Panc1 (cell line): ENCODE measurements at regions not wholly inside any gene's neighbourhood (a gene's known extent, or its start where the extent isn't known, plus 50 kb on each side); places are given as distances from the start of the nearest gene placed in this dataset.

Experiments used
- ATAC-seq: fragments of 200-7000 bp; cut with Tn5 transposase; 2 replicates; pipeline ENCODE4 v1.9.1; 2020; ENCODE audit warnings: mild to moderate bottlenecking, moderate library complexity
- BruUV-seq: library from RNA; stranded (reverse); fragments of 400-500 nt; replicated peaks from 2 replicates; lab custom pipeline; 2021; lab: Mats Ljungman, UMichigan
- CTCF ChIA-PET: fragments of 300-600 bp; sonication (Branson Sonifier 250); formaldehyde crosslinking; loops from one replicate; lab custom pipeline; 2022; ENCODE audit warnings: antibody characterized with exemption; lab: Charles Lee
- POLR2A ChIA-PET: fragments of 300-600 bp; sonication (Branson Sonifier 250); formaldehyde crosslinking; loops from one replicate; lab custom pipeline; 2022; ENCODE audit warnings: antibody characterized with exemption; lab: Charles Lee
- DNase-seq: peaks from one replicate; pipeline ENCODE4 v3.0.0-alpha.2; 2010; ENCODE audit warnings: low read depth, low spot score
- H3K27ac ChIP-seq: 2 replicates; pipeline ENCODE4 v1.5.1; 2011; ENCODE audit warnings: mild to moderate bottlenecking, low read length, inconsistent platforms
- H3K27me3 ChIP-seq: fragments of 200-500 bp; sonication (Bioruptor generic); 2 replicates; pipeline ENCODE4 v1.6.0; 2014; ENCODE audit warnings: low read length, inconsistent platforms; ENCODE audit not compliant: control insufficient read depth, insufficient read depth
- H3K36me3 ChIP-seq: fragments of 200-500 bp; sonication (Bioruptor generic); 2 replicates; pipeline ENCODE4 v1.5.1; 2014; ENCODE audit warnings: inconsistent platforms, mild to moderate bottlenecking, low read length, moderate library complexity; ENCODE audit not compliant: control insufficient read depth, insufficient read depth
- H3K4me1 ChIP-seq: 2 replicates; pipeline ENCODE4 v1.5.1; 2011; ENCODE audit warnings: inconsistent platforms, mild to moderate bottlenecking, low read length, moderate library complexity; ENCODE audit not compliant: control insufficient read depth, insufficient read depth
- H3K4me3 ChIP-seq, 2 experiments: 2 replicates each; pipeline ENCODE4 v1.5.1; 2011 to 2012; ENCODE audit warnings: low read depth in 2 of 2, low read length in 2 of 2, mild to moderate bottlenecking in 2 of 2, inconsistent platforms in 1 of 2, moderate library complexity in 1 of 2
- H3K9me3 ChIP-seq: fragments of 200-500 bp; sonication (Bioruptor generic); 2 replicates; pipeline ENCODE4 v1.5.1; 2014; ENCODE audit warnings: low read depth, mild to moderate bottlenecking, inconsistent platforms, low read length, moderate library complexity; ENCODE audit not compliant: control insufficient read depth, insufficient read depth
- POLR2AphosphoS5 ChIP-seq: IDR thresholded peaks from 2 replicates; pipeline ENCODE4 v1.6.1; 2012; ENCODE audit warnings: mild to moderate bottlenecking, low read depth, low read length, moderate library complexity
- SIN3A ChIP-seq: IDR thresholded peaks from 2 replicates; pipeline ENCODE4 v1.6.1; 2012; ENCODE audit warnings: low read depth, mild to moderate bottlenecking, low read length, moderate library complexity, borderline replicate concordance; ENCODE audit not compliant: insufficient read depth
- TCF7L2 ChIP-seq: IDR thresholded peaks from 2 replicates; pipeline ENCODE4 v1.6.1; 2011; ENCODE audit warnings: mild to moderate bottlenecking, low read depth, low read length, inconsistent platforms
- in situ Hi-C: cut with HindIII; loops from 2 replicates; pipeline ENCODE4 v1.10.0; 2016; ENCODE audit warnings: low sequenced_read_pairs, low pct_unique_long_range_greater_than_20kb
- intact Hi-C: fragments of 100-400 bp; cut with micrococcal nuclease; formaldehyde crosslinking; loops from one replicate; pipeline ENCODE4 v1.10.0; 2022; ENCODE audit not compliant: unreplicated experiment
- TF ChIP-seq, protein P1 (sequence below), 2 experiments: IDR thresholded peaks; 2 replicates each; pipeline ENCODE4 v1.6.1; 2011 to 2012; ENCODE audit warnings: low read depth in 2 of 2, control low read depth in 1 of 2, low read length in 1 of 2, mild to moderate bottlenecking in 1 of 2, moderate library complexity in 1 of 2; ENCODE audit not compliant: insufficient read depth in 1 of 2
- TF ChIP-seq, protein P2 (sequence below): fragments of 450-650 bp; IDR thresholded peaks from 2 replicates; pipeline ENCODE4 v1.5.1; 2017; ENCODE audit warnings: mild to moderate bottlenecking

DNA sequence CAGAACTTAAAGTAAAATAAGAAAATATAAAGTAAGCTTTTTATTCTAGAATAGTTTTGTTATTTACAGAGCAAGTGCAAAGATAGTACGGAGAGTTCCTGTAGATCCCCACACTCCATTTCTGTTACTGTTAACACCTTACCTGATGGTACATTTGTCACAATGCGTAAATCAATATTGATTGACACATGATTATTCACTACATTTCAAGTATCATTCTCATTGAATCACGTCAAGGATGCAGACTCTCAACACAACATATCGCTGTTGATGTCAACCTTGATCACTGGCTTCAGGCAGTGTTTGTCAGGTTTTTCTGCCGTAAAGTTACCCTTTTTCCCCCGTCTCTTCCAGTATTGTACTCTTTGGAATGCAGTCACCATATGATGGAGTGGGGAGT, 64.2 kb upstream of the WSCD1 start:
- ATAC-seq (no peak), DNase-seq (no peak)
- Histone ChIP-seq H3K36me3 (no peaks in the 10 kb centered on the region), H3K27me3 (no peaks in the 10 kb centered on the region), H3K4me1 (no peaks in the 10 kb centered on the region; the same call in 1 of the 2 replicates), H3K27ac (no peak overlapping the region), H3K9me3 (no peaks in the 10 kb centered on the region), H3K4me3 (no peak overlapping the region)
- intact Hi-C loops = no loop called here
- BruUV-seq = no TSS peak
- ChIA-PET POLR2A (no interaction called here), CTCF (no interaction called here)
- in situ Hi-C loops = no loop called here
- TF ChIP-seq, protein P1, sequence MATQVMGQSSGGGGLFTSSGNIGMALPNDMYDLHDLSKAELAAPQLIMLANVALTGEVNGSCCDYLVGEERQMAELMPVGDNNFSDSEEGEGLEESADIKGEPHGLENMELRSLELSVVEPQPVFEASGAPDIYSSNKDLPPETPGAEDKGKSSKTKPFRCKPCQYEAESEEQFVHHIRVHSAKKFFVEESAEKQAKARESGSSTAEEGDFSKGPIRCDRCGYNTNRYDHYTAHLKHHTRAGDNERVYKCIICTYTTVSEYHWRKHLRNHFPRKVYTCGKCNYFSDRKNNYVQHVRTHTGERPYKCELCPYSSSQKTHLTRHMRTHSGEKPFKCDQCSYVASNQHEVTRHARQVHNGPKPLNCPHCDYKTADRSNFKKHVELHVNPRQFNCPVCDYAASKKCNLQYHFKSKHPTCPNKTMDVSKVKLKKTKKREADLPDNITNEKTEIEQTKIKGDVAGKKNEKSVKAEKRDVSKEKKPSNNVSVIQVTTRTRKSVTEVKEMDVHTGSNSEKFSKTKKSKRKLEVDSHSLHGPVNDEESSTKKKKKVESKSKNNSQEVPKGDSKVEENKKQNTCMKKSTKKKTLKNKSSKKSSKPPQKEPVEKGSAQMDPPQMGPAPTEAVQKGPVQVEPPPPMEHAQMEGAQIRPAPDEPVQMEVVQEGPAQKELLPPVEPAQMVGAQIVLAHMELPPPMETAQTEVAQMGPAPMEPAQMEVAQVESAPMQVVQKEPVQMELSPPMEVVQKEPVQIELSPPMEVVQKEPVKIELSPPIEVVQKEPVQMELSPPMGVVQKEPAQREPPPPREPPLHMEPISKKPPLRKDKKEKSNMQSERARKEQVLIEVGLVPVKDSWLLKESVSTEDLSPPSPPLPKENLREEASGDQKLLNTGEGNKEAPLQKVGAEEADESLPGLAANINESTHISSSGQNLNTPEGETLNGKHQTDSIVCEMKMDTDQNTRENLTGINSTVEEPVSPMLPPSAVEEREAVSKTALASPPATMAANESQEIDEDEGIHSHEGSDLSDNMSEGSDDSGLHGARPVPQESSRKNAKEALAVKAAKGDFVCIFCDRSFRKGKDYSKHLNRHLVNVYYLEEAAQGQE (IDR thresholded peaks at IDR 0.05; ENCODE audit: insufficient read depth in 1 of 2, low read depth in 2 of 2, low read length in 1 of 2) = no peak
- TF ChIP-seq, protein P2, sequence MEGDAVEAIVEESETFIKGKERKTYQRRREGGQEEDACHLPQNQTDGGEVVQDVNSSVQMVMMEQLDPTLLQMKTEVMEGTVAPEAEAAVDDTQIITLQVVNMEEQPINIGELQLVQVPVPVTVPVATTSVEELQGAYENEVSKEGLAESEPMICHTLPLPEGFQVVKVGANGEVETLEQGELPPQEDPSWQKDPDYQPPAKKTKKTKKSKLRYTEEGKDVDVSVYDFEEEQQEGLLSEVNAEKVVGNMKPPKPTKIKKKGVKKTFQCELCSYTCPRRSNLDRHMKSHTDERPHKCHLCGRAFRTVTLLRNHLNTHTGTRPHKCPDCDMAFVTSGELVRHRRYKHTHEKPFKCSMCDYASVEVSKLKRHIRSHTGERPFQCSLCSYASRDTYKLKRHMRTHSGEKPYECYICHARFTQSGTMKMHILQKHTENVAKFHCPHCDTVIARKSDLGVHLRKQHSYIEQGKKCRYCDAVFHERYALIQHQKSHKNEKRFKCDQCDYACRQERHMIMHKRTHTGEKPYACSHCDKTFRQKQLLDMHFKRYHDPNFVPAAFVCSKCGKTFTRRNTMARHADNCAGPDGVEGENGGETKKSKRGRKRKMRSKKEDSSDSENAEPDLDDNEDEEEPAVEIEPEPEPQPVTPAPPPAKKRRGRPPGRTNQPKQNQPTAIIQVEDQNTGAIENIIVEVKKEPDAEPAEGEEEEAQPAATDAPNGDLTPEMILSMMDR = no peak
- TF ChIP-seq POLR2AphosphoS5 (no peak), SIN3A (no peak), TCF7L2 (no peak)

DNA sequence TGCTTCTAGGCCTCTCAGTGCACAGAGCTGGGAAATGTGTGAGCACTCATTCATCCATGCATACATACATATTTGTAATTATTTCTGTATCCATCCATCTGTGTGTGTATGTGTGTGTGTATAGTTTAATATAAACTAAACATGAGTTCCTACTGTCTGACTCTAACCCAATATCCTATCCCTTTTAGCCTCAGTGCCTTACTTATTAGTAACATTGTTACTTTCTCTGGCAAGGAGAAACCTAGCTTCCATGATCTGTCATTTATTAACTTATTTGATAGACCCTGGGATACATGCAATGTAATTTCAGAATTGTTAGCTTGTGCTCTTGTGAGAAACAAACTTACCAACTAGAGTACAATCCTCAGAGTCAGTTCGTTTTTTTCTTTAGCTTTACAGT, 59.0 kb upstream of the WSCD1 start:
- intact Hi-C loops = no loop called here

More for the DNA sequence above, 59.0 kb upstream of the WSCD1 start:
- in situ Hi-C loops = no loop called here
- ChIA-PET CTCF (no interaction called here), POLR2A (no interaction called here)
- no peak overlapping the region for H3K27ac ChIP-seq
- no TSS peak for BruUV-seq
- H3K9me3 ChIP-seq = no peaks in the 10 kb centered on the region
- no peak for TF ChIP-seq POLR2AphosphoS5
- TF ChIP-seq TCF7L2 = no peak
- TF ChIP-seq SIN3A = no peak
- TF ChIP-seq, protein P2 = no peak
- no peaks in the 10 kb centered on the region for H3K36me3 ChIP-seq
- H3K4me3 ChIP-seq = no peak overlapping the region
- H3K27me3 ChIP-seq = no peaks in the 10 kb centered on the region
- H3K4me1 ChIP-seq = no peaks in the 10 kb centered on the region
- ATAC-seq (no peak), DNase-seq (no peak)
